HG03457 (cell line): ENCODE measurements at regions not wholly inside any gene's neighbourhood (a gene's known extent, or its start where the extent isn't known, plus 50 kb on each side); places are given as distances from the start of the nearest gene placed in this dataset.
"Not testable (repeated sequence)": the region's sequence is repeated elsewhere in the genome, so short reads cannot be mapped to it uniquely, and the experiment has no call there.

Experiments
- ATAC-seq: cut with Tn5 transposase; IDR thresholded peaks from one replicate; pipeline ENCODE4 v1.9.1; 2021; ENCODE audit warnings: moderate number of reproducible peaks; ENCODE audit not compliant: unreplicated experiment

DNA sequence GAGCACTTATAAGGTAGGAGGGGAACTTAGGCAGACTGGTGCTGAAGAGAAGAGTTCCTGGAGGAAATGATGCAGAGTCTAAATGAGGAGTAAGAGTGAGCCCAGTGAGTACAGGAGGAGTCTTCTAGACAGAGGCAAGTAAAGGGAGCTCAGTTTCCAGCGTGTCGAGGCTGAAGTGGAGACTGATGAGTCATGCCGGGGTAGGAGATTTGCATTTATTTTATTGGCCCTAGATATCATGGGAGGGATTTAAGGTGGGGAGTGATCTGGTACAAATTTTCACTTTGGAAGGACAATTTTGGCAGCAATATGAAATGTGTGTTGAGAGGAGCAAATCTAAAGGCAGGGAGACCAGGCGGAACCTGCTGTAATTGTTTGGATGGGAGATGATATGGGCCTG is 157.5 kb downstream of the TTC8 start:
- no peak for ATAC-seq

DNA sequence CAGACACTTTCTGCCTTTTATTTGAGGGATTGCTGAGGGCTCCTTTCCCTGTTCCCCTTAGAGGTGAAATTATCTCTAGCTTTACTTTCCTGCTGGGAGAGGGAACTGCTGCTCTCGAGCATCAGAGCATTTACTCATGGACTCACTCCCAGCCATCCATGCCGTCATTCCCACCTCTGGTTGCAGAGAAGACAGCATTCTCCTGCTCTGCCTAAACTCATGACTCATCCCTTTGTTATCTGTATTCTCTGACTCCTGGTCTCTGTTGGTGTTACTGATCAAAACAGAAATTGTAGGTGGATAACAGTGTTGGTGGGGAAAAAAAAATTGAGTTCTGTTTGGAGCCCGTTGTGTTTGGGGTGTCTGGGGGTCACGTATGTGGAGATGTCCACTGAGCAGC is 159.3 kb downstream of the TTC8 start:
- ATAC-seq = no peak

DNA sequence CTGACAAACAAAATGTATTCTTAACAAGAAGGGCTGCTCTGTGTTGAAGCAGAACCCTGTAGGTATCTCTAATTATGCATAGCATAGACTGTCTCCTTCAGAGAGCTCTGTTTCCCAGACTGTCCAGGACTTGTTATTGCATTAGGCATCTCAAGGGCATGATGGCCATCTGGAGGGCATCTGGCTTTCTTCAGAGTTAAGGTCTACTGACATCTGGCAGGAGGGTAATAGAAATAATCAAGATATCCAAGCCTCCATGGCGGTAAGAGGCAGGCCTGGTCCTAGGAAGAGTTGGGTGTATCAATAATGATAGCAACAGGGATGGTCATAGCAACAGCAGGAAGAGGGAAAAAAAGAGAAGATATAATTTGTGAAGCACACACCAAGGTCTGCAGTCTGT is 161.2 kb downstream of the TTC8 start:
- no peak for ATAC-seq

DNA sequence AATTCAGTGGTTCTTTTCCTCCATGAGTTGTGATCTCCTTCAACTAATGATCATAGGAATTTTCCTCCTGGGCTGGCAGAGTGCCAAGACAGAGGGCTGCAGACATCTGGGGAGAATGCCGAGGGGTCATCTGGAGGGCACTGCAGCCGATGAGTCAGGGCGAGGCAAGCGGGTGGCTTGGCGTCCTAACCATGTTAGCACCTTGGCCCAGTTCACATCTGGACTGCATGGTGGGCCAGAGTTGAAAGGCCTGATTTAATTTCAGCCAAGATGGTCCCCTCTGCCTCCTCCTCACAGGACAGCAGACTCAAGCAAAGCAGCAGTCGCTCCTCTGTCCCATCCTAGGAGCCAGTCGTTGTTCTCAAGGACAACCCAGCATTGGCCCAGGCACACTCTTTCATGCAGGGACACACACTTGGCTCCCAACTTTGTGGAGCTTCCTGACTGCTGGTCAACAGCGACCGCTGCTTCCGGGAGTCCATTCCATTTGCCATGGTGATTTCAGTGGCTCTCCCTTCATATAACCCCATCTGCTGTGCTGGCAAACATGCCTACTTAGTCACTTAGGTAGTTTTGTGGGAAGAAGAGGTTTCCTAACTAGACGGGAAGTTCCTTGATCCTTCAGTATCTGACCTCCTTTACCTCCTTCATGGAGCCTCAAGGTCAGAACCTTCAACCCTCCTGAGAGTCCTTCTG is 161.8 kb downstream of the TTC8 start:
- no peak for ATAC-seq

DNA sequence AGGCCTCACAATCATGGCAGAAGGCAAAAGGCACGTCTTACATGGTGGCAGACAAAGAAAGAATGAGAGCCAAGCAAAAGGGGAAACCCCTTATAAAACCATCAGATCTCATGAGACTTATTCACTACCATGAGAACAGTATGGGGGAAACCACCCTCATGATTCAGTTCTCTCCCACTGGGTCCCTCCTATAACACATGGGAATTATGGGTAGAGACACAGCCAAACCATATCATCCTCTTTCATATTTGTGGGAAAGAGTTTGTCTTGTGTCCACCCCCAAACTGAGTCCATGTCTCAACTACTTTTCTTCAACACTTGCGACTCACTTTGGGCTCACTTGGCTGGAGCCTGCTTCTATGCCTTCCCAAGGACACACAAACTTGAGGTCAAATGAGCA is 162.5 kb downstream of the TTC8 start:
- not testable (repeated sequence) for ATAC-seq

DNA sequence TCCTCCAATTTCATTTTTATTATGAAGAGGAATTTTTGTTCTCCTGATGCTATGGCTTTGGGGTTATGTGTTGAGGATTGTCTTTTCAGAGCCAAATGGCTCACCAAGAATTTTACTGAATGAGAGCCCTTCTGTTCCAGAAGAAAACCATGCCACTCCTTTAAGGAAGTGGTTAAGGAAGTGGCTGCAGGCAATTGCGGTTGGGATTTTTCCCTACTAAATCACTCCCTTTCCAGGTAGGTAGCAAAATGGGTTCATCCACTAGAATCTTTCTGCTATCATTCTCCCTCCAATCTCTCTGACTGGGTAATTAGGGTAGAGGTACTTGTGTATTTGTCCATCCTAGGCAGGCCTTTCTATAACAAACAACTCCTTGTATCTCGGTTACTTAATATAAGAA is 163.1 kb downstream of the TTC8 start:
- ATAC-seq = no peak

DNA sequence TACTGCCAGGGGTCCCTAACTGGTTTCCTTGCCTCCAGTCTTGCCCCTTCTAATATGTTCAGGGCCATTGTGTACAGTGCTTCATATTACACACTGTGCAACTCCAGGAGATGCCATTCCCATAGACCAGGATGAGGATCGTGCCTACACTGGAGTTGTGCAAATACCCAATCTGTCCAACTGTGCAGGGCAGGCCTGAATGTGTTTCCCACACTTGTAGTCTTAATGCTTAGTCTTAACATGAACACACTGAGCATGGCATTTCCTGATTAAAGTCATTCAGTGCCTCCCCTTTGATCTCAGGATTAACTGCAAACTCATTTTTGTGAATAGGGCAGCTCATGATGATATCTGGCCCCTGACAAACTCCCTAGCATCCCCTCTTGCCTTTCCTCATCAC is 165.5 kb downstream of the TTC8 start:
- no peak for ATAC-seq

DNA sequence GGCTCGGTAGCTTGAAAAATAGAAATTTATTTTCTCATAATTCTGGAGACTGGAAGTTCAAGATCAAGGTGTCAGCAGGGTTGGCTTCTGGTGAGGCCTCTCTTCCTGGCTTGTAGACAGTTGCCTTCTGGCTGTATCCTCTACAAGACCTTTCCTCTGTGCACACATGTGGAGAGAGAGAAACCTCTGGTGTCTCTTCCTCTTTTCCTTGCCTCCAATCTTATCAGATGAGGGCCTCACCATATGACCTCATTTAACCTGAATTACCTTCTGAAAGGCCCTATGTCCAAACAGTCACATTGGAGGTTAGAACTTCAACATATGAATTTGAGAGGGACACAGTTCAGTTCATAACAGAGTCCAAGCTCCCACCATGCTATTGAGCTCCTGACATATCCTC is 166.4 kb downstream of the TTC8 start:
- ATAC-seq = no peak

DNA sequence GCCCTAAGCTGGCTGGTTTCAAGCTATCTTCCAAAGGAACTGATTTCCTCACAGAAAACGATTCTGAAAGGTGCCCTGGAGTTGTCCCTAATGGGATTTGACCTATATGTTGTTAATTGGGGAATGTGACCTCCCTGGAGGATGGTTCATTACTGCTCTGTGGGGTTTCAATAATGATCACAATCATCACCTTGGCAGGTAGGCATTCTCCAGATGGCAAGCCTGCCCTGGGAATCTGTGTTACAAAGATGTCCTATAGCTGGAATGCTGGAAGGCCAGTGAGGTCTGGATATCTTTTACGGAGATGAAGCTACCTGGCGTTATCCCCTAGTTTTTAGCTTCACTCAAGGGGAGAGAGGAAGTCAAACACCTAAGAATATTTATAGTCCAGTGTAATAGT is 167.6 kb downstream of the TTC8 start:
- no peak for ATAC-seq

DNA sequence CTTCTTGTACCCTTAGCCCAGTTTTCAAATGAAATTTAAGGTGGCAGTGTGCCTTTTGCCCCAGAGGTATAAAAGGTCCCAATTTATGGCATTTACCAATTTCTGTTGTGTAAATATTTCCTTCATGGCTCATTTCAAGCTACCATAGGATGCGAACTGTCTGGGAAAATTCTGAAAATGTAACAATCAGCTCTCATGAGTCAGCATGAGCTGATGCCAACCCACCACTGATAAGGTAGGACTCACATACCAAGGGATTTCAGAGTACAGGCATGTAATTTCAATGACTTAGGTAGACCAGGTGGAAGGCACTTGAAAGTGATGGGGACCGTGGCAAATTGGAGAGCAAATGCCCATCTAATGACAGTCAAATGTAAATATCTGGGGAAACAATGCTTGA is 169.5 kb downstream of the TTC8 start:
- ATAC-seq = no peak

DNA sequence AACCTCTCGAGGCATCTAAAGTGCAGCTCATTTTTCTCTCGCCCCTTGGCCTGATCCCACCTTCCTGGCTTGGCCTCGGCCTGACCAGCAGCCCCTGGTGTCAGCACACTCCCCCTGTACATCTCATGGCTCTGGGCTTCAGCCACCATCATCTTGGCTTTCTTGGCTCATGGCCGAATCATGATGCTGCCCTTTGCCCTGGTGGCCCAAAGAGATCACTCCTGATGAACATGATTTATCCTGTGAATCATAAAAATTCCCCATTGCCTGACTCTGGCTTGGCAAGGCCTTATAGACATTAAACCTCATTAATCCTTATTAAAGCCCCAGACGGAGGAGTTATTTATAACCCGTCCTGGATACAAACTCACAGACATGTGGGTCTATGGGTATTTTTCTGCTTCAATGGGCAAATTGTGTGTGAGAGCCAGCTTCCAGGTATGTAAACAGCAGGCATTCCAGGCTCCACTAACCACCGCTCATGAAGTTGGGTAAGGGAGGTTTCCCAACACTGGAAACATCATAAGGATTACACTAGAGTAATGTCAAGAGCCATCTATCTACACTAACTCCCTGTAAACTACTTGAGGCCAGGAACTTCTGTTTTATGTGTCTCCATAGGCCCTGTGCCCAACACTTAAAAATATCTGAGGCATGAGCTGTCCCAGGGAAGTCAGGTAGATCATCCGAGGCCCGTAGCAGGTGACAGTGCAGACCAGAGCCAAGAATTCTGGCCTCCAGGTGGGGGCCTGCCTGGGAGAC is 171.2 kb downstream of the TTC8 start:
- ATAC-seq = no peak

DNA sequence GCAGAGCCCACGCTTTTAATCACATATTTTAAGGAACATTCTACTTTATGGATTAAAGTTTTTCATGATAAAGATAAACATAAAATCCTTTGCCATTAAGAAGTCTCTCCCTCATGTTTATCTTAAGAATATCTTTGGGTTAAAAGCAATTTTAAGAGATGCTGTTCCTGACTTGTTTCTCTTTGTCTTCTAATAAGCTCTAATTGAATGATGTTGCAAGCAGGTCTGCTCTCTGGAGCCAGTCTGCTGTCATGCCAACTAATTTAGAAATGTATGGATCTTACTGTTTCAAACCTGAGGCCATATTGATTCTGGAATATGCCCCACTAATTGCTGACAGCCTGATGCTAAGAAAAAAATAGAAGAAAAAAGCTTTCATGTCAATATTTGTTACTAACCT is 173.6 kb downstream of the TTC8 start:
- no peak for ATAC-seq

DNA sequence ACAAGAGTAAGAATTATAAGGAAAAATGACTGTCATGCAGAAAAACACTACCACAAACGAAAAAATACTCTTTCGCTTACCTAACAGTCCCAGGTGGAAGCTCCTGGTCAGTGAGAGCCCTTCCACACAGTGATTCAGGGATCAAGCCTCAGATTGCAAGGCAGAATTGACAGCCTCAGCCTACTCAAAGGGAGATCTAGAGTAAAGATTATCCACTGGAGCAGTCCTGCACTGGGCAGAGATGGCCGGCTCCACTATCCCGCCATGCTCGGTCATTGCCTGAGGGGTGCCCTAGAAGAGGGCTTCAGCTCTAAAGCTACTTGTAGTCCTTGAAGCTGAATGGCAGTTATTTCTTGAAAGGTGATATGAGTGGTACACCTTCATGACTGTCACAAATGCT is 174.7 kb downstream of the TTC8 start:
- ATAC-seq = no peak

DNA sequence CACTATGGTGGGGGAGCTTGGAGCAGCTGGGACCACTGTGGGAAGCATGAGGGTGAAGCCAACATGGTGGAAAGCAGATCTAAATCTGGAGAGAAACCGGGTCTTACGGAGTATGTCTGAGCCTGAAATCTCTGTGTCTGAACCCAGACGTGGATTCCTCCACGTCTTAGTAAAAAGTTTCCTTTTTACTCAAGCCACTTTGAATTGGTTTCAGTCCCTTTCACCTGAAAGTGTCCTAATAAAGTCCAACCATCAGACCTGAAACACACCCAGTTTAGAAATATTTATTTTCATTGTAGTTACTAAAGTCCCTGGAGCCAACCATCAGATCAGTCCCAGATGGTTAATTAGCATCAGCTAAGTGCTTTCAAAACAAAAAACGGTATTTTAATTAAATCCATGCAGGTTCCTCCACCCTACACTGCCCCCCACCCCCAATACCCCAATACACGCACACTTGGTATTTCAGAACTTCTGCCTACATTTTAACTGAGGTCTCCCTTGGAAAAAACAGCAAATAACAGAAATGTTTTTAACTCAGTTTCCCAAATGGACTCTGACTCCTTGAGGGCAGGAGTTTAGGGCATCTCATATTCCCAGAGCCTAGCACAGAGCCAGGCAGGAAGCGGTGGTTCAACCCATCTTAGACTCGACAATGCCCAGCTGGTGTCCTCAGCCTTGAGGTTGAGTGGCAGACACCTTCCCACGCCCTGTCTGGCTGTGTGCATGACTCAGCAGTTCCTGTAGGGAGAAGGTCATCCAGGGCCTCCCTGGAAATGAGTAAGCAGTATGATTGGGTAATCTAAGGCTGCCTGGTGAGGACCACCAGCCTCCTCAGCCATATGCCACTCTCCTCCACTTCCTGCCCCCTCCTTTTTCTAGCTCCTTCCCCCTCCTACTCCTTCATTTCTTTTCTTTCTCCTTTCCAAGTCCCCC is 175.8 kb downstream of the TTC8 start:
- ATAC-seq = no peak

DNA sequence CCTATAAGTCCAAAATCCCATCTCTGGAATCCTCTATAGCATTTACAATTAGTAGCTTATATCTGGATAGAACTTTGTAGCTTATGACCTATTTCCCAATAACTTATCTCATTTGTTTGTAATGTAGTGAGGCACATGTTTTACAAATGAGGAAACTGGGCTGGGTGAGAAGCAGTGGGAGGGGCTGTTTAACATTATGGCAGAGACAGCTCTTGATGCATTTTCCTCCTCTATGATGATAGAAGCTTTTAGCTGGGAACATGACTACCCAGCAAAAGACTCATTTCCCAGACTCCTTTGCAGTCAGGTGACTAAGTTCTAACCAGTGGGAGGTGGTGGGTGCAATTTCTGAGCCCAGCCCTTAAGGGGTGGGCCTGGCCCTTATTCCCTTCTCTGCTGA is 179.7 kb downstream of the TTC8 start:
- no peak for ATAC-seq

DNA sequence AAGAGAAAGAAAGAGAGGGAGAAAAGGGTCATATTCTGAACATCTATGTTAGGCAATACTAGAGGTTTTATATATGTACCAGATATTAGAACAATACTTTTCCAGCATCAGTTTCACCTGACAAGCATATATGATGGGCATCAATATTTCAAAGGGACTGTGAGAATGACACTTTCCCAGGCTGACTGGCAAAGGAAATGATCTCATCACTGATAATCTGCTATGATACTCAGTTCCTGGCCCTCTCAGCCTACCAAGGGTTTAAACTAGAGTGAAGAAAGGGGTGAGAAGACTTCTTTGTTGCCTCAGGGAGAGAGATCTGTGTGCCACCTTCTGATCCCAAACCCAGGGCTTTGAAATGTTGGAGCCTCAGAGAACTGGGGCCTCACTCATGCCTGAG is 183.5 kb downstream of the TTC8 start:
- no peak for ATAC-seq

DNA sequence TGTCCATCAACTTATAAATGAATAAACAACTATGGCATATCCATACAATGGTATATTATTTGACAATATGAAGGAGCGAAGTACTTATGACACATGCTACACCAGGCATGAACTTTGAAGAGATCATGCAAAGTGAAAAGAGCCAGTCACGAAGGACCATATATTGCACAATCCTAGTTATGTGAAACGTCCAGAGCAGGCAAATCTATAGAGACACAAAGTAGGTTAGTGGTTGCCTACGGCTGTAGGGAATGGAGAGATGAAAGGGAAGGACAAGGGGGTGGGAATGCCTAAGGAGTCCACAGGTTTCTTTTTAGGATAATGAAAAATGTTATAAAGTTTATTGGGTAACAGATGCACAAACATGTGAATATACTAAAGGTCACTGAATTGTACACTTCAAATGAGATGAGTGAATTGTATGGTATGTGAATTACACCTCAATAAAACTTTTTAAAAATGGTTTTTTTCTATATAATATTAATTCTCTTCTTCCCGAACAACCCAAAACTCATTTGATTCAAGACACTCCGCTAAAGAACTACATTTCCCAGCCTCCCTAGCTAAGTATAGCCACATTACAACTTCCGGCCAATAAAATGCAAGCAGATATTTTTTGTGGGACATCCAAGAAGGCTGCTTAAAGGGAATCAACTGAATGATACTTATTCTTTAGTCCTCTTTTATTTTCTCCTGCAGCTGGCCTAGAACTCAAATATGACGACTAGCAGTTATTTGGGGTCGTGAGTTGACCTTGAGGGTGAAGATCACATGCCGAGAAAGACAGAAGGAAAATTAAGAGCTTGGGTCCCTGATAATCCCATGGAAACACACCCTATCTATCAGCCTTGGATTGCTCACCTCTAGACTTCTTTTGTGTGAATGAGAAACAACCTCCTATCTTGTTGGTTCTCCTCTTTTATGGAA is 187.2 kb downstream of the TTC8 start:
- no peak for ATAC-seq

DNA sequence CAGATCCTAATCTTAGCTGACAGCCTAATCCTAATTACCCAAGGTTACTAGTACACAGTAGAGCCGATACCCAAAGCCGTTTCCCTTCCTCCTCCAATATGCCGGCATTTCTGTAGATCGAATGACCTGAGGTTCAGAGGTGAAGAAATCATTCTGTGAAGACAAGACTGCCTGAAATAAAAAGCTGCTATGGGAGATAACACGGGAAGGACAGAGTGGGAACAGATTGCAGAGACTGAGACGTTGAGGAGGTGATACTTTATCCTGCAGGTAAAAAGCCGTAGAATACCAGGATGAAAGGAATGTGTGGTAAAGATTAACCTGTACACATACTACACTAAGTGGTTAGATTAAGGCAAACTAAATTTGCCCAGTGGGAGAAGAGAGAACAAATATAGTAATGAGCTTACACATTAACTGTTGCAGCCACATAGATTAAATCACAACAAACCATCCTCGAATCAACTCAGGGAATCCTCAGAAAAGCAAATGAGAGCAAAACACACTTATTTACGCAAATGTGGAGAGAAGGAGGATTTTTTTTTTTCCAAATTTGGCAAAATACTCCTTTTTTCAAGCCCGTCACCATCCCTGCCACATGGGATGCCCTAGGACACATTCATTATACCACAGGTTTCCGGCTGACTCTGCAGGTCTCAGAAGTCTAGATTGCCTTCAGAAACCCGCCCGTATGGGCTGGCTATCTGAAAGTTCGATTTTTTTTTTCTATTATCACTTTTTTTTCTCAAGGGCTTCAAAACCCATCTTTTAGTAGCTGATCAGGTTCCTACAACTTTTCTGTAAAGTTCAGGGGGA is 188.0 kb downstream of the TTC8 start:
- no peak for ATAC-seq

DNA sequence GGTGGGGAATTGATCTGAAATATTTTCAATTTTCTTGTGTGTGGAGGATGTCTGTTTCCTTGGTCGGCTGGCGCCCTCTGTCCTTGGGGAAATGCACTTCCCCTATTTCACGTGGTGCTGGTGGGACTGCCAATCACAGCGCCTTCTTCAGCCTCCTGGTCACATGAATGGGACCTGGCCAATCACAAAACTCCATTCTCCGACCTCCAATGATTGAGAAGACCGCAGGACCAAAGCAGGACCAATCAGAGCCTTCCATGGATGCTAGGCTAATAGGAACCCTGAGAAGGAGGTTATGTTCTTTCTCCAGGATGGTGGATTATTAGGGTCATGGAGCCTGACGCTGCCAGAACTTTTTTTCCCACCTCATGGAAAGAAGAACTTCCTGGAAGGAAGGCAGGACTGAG is 188.7 kb downstream of the TTC8 start:
- ATAC-seq = no peak
